T-helper 1 cell treated with Interleukin-12 subunit alpha and Interleukin-12 subunit beta and Interleukin-4 antibody, amounts not matched to agents 30 ng/mL and 1 ng/mL, for 36 hours (primary cell): ENCODE measurements at regions not wholly inside any gene's neighbourhood (a gene's known extent, or its start where the extent isn't known, plus 50 kb on each side); places are given as distances from the start of the nearest gene placed in this dataset.
"Not testable (repeated sequence)": the region's sequence is repeated elsewhere in the genome, so short reads cannot be mapped to it uniquely, and the experiment has no call there.

ENCODE experiments used
- intact Hi-C: fragments of 100-400 bp; cut with micrococcal nuclease; formaldehyde crosslinking; loops from one replicate; pipeline ENCODE4 v1.15.1; 2024

DNA sequence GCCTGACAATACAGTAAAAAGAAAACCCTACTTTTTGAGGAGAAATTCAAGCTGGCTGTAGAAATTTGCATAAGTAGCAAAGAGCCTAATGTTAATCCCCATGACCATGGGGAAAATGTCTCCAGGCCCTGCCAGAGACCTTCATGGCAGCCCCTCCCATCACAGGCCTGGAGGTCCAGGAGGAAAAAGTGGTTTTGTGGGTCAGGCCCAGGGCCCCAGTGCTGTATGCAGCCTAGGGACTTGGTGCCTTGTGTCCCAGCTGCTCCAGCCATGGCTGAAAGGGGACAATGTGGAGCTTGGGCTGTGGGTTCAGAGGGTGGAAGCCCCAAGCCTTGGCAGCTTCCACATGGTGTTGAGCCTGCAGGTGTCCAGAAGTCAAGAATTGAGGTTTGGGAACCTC is 813.2 kb downstream of the TMTC2 start:
- intact Hi-C loops: not testable (repeated sequence)

GRCh38 chr12:83477696-83478095 is 791.0 kb downstream of the TMTC2 start:
- intact Hi-C loops: no loop called here

- intact Hi-C loops: no loop called here
These were observed 790.3 kb downstream of the TMTC2 start for GRCh38 chr12:83476695-83477690.

GRCh38 chr12:83476006-83476405 is 789.3 kb downstream of the TMTC2 start:
- intact Hi-C loops: no loop called here

DNA sequence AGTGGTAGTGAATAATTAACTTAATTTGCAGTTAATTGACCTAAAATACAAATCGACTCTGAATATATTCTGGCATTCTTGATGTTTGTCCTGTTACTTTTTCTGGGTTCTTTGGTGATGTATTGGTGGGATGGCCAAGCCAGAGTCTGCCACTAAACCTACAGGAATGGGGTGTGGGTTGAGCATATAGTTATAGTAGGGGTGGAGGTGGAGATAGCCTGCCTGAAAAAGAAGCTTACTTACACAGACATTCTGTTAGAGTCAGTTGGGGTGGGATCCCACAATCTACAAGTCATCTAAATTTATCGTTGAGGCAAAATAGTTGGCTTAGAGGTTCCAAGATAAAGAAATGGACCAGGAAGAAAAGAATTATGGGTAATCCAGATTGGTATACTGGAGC is 787.7 kb downstream of the TMTC2 start:
- intact Hi-C loops: no loop called here

DNA sequence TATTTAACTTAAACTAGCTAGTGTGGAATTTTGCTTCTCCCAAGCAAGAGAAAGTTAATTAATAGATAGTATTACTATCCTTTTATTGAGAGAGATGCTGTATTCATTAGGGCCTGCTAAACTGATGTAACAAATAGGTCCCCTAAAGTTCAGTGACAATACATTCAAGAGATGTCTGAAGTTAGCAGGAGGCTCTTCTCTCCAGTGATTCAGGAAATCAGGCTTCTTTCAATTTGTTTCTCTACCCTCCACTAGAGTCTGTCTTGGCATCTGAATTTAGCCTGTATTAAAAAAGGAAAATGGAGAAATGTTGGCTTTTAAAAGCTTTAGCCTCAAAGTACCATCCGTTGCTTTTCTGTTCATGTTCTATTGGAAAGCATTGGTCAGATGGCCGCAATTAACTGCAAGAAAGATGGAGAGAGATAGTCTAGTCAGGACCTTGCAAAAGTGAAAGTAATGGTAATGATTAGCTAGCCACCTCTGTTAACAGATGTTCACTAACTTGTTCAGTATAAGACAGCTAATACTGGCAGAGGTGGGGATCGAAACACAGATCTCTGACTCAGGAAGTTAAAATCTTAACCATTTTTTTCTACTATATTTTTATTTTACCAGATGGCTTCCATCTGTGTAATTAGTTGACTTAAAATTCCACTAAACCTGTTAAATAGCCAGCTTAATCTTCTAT is 786.8 kb downstream of the TMTC2 start:
- intact Hi-C loops: no loop called here

DNA sequence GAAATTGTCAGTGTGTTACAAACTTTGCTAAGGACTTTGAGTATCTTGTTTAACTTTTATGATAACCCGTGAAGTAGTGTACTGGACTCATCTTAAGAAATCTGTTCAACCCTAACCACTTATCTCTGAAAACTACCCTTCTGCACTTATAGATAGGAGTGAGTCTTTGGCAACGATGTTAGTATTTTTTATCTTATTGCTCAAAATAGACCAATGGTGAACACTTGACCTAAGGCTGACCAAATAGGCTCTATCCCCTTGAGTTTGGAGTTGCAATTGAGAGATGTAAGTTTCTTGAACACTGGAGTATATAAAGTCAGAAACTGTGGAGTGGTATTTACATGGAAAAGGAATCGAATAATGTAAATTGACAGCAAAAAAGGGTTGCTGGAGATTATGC is 786.1 kb downstream of the TMTC2 start:
- intact Hi-C loops: no loop called here

GRCh38 chr12:83472350-83472749 is 785.6 kb downstream of the TMTC2 start:
- intact Hi-C loops: no loop called here

DNA sequence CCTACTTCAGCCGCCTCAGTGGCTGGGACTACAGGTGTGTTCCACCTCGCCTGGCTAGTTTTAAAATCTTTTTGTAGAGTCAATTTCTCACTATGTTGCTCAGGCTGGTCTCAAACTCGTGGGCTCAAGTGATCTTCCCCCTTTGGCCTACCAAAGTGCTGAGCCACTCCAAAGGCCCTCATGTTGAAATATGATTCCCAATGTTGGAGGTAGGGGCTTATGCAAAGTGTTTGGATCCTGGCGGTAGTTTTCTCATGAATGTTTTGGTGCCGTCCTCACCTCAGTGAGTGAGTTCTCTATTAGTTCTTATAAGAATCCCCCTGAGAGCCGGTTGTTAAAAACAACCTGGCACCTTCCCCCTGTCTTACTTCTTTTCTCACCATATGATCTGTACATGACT is 784.6 kb downstream of the TMTC2 start:
- intact Hi-C loops: no loop called here

DNA sequence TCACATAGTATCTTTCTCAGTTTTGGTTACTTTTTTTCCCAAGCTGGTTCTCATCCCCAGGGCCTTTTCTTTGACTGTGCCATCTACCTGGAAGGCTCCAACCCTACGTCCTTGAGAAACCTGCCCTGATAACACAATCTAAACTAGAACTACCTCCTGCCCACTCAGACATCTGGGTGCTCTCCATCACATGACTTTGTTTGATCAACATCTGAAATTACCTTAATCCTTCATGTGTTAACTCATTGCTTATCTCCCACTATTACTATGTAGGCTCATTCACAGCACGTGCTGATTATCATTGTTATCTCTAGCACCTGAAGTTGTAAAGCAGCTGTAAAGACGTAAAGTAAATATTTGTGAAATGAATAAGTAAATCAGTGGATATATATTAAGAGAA is 784.0 kb downstream of the TMTC2 start:
- intact Hi-C loops: no loop called here

GRCh38 chr12:83468988-83469908 is 782.5 kb downstream of the TMTC2 start:
- intact Hi-C loops: no loop called here

DNA sequence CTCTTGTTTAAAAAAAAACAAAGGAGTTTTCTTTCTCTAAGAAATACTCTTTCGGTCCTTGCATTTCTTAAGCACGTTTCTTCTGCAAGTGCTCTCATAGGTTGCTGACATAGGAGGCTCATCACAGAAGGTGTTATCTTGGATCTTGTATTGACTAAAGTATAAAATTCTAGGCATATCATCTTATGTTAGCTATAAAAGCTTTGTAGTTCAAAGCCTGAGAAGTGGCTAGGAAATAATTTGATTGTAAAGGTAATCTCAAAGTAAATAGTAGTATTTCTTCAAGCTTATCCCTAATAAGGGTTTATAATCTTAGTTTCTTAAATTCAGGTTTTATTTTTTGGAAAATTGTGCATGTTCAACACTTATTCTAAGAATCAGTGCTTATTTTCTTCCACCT is 778.9 kb downstream of the TMTC2 start:
- intact Hi-C loops: no loop called here

GRCh38 chr12:83462419-83462818 is 775.7 kb downstream of the TMTC2 start:
- intact Hi-C loops: no loop called here

DNA sequence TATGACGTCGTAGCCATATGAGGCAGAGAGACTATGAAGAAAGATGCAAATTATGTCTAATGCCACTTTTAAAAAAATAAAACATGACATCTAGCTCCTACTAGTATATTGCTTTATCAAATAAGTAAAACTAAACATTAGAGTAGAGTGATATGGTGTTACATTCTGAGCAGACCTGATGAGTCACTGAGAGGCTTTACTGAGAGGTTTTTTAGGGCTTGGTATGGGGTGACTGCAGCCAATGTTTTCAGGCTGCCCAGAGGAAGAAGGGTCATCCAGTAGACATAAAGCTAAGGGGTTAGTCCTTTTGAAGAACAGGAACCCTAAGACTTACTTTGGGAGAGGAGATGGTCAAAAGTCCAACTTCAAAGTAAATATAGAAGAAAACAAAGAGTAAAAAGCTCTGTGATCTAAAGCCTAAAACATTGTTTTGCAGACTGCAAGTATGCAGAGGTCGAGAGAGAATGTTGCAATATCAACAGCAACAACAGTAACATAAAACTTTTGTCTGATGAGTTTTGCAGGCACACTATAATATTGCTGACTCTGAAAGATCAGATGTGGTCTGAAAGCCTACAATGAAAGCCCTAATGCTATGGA is 774.7 kb downstream of the TMTC2 start:
- intact Hi-C loops: no loop called here

DNA sequence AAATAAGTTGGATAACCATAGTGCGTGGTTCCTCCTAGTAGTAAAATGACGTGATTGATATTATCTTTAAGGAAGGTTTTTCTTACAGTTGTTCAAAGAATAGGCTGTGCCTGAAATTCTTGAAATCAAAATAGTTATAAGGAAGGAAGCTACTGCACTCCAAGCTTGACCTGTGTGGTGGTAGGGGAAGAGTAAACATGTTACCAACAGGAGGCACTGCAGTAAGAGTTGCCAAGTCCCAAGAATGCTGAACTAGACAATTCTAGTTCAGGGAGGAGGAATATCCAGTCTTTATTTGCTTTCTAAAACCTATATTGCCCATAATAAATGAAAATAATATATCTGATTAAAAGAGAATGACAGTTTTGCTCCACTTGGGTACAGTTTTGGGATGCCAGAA is 764.5 kb downstream of the TMTC2 start:
- intact Hi-C loops: no loop called here

DNA sequence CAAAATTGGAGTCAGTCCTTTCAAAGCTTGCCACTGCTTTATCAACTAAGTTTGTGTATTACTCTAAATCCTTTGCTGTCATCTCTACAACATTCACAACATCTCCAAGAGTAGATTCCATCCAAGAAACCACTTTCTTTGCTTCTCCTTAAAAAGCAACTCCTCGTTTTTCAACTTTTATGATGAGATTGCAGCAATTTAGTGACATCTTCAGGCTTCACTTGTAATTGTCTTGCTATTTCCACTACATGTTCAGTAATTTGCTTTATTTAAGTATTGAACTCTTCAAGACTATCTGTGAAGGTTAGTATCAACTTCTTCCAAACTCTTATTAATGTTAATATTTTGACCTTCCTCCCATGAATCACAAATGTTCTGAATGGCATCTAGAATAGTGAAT is 747.9 kb downstream of the TMTC2 start:
- intact Hi-C loops: no loop called here

- intact Hi-C loops: no loop called here
These were observed 745.5 kb downstream of the TMTC2 start for GRCh38 chr12:83432176-83432719.

- intact Hi-C loops: not testable (repeated sequence)
These were observed 741.0 kb downstream of the TMTC2 start for GRCh38 chr12:83427586-83428136.

- intact Hi-C loops: no loop called here
These were observed 728.3 kb downstream of the TMTC2 start for GRCh38 chr12:83414981-83415380.

DNA sequence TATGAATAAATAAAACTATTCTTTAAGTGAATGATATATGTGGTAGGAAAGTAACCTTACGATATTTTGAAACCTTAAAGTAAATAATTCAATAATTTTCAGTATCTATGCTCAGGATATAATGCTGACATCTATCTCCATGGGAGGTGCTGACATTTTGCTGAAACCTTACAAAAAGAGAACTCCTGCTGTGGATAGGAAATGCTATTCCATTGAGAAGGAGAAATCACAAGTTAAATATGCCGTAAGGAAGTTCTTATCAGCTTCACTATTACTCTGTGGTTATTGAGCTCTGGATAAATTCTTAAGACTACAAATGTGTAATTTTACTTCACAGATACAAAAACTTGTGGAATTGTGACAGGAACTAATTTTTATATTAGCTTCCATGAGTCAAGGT is 722.1 kb downstream of the TMTC2 start:
- intact Hi-C loops: no loop called here

DNA sequence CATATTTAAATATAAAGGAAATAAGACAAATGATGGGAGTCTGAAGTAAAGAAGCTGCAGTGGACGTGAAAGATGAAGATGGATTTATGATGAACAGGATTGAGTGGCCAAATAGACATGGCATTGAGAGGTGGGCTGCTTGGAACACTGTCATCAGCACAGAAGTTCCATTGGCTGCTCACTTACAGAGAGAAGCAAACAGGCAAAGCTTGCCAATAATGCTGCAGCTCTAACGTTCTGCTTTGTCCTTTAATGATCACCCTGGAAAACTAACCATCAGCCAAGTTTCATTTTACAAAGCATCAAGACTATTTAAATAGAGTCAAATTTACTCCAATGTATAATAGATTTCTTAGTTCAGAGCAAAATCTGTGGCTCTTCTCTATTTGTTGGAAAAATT is 721.4 kb downstream of the TMTC2 start:
- intact Hi-C loops: no loop called here
